Stimulated activated CD8-positive, alpha-beta memory T cell treated with anti-CD3 and anti-CD28 coated beads, Interleukin-15, amount 100 ng/mL, for 4 hours (primary cell): ENCODE measurements at regions not wholly inside any gene's neighbourhood (a gene's known extent, or its start where the extent isn't known, plus 50 kb on each side); places are given as distances from the start of the nearest gene placed in this dataset.
"Not testable (repeated sequence)": the region's sequence is repeated elsewhere in the genome, so short reads cannot be mapped to it uniquely, and the experiment has no call there.

ENCODE experiments used
- DNase-seq, 2 donors: peaks; one replicate each; pipeline ENCODE4 v3.0.0-alpha.2; 2020; ENCODE audit warnings: low read depth in 2 of 2

DNA sequence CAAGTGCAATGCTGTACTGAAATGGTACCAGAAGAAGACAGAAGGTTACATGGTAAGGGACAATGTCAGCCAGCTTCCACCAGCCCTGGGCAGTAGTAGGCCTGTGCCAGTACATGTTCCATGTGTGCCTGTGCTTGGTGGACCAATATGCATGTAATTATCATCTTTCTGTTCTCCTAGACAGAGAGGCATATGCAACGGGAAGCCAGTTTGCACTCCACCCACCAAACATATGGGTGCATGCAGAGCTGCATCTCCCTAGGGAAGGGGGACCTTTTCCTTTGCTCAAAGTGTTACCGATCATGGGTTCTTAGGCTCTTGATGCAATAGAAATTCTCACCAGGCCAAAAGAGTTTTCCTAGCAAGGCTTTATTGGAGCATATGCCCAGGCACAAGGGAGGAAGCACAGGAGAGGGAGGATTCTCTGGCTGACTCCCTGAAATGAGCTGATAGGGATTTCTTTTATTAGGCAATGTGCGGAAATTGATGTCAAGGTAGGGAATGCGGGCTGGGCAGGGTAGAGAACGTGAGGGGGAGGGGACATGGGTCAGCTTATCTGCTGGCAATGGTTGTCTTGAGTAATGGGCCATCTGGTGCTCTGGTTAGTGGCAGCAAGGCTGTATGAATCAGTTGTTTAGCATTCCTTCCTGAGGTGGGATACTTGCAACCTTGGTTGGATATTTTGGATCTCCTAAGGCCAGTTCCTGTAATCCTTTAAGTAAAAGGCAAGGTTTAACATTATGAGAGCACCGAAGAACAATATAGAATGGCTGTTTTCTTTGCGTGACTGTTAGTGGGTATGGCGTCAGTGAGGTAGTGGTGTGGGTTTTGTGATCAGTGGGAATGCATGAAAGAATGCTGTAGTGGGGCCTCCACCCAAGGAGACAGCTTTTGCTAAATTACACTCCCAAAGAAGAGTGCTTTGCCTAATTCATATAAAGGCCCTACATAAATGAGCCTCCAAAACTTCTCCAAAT, 102.5 kb downstream of the CDRT15L2 start:
- not testable (repeated sequence) for DNase-seq

DNA sequence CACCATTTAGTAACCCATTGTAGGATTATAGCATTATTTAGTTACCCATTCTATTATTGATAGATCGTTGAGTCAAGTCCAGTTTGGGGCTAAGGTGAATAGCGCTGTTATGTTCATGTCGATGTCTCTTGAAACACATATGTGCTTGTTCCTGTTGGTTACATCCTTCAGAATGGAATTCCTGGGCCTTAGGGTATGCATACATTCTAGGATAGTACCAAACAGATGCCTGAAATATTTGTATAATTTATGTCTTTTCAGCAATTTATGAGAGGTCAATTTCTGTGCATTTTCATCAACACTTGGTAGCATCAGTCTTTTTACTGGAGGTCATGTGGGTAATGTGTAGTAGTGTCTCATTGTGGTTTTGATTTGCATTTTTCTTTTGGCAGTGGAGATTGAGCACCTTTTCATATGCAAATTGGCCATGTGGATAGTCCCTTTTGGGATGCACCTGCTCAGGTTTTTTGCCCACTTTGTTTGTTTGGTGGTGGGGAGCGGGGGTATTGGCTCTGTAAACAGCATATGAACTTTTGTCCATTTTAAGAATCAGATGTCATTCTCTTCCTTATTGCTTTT, 104.2 kb downstream of the CDRT15L2 start:
- not testable (repeated sequence) for DNase-seq

DNA sequence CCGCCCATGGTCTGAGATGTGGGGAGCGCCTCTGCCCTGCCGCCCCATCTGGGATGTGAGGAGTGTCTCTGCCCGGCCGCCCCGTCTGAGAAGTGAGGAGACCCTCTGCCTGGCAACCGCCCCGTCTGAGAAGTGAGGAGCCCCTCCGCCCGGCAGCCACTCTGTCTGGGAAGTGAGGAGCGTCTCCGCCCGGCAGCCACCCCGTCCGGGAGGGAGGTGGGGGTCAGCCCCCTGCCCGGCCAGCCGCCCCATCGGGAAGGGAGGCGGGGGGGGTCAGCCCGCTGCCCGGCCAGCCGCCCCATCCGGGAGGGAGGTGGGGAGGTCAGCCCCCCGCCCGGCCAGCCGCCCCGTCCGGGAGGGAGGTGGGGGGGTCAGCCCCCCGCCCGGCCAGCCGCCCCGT, 105.5 kb downstream of the CDRT15L2 start:
- DNase-seq, result not testable (repeated sequence)

DNA sequence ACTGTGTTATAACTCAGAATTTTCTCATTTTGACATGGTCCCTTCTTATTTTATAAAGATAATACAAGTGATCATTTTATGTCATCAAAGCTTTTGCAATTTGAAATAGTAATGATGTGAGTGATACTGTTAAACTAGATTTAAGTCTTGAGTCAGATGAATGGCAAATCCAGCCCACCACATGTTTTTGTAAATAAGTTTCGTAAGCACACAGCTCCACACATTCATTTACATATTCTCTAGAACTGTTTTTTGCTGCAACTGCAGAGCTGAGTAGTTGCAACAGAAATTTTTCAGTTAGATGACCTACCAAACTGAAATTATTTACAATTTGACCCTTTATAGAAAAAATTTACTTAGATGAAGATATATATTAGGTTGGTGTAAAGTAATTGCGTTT, 108.1 kb downstream of the CDRT15L2 start:
- DNase-seq, result not testable (repeated sequence)

DNA sequence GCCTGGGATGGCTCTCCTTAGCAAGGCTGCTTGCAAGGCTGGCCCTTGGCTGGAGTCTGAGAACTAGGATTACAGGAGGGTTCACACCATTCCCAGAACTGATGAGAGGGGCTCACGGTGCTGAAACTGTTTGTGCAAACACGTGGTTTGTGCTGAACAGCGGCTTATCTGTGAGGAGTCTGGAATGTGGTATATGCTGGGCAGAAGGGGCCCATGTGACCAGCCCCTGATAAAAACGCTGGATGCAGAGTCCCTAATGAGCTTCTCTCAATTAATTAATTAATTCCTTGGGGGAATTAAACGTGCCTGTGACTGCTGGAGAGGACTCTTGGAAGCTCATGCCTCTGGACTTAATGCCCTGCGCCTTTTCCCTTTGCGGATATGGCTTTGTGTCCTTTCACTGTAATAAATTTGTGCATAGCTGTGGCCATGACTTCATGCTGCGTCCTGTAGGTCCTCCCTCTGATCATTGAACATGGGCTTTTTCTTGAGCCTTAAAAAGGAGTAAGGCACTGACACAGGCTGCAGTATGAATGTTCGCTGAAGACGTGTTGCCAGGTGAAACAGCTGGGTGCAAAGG, 109.7 kb downstream of the CDRT15L2 start:
- DNase-seq, result not testable (repeated sequence)

DNA sequence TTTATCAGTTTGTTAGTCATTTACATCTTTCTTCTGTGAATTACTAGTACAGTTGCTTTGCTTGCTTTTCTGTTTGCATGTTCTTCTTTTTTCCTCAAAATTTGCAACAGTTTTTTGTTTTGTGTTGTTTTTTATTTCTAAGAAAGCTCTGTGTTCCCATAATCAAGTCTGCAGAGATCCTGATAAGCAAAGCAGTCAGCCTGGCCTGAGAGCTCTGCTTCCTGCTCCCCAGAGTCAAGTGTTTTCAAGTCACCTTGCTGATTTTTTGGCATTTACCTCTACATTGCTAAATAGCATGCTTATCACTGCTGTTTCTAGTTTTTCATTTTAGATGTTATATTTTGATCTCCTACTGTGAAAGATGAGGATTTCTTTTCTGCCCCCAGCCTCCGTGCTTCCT, 113.2 kb downstream of the CDRT15L2 start:
- not testable (repeated sequence) for DNase-seq

DNA sequence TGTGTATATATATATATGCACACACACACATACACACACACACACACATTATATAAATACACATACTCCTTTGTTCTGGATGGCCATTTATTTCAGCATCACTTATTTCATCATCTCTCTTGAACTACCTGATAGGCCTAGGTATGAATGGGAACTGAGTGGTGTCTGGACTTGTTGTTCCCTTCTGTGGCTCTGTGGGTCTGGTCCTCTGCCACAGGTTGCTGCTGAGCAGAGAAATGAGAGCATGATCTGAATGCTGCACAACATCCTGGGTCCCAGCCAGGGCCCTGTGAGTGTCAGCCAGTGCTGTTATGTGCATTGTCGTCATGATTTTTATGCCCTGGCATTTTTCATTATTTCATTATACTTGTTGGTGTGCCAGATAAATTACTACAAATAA, 116.3 kb downstream of the CDRT15L2 start:
- DNase-seq, result not testable (repeated sequence)

DNA sequence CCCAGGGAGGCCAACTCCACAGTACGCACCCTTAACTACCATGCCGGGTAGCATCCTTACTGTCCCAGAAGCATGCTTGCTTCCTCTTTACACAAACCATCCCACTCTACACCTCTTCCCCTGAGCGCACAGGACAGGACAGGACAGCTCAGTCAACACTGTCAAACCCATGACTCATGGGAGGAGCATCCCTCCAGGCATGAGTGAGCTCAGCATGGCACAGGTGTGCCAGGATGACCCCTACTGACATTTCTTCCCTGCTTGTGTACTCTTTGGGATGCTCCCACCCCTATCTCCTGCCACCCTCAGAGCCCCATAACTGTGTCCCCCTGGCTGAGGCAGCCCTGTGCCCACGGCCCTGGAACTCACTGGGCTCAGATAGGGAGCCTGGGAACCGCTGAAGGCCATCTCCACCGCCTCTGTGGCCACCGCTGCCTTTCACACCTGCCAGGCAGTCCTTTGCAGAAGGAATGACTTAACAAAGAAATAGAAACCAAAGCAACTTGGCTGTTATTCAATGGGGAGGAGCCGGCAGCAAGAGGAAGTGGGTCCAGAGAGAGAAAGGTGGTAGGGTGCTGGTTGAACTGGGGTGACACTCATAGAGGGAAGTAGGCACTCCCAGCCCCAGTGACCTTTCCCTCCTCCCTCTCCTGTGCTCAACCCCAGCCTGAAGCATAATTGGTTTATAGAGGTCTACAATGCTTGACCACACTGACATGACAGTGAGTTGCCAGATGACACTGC, 119.1 kb downstream of the CDRT15L2 start:
- not testable (repeated sequence) for DNase-seq

DNA sequence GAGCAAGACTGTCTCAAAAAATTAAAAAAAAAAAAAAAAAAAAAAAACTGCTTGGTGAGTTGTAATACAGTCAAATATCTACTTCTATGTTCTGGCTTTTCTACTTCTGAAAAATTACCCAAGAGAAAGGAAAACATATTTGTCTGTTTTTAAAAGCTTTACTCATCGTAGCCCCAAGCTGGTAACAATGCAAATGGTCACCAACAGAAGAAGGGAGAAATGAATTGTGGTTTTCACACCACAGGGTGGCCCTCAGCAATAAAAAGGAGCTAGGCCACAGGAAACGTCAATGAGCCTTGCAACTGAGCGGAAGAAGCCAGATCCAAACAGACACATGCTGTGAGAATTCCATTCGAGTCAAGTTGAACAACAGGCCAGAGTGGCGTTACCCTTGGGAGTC, 121.0 kb downstream of the CDRT15L2 start:
- DNase-seq, result not testable (repeated sequence)

DNA sequence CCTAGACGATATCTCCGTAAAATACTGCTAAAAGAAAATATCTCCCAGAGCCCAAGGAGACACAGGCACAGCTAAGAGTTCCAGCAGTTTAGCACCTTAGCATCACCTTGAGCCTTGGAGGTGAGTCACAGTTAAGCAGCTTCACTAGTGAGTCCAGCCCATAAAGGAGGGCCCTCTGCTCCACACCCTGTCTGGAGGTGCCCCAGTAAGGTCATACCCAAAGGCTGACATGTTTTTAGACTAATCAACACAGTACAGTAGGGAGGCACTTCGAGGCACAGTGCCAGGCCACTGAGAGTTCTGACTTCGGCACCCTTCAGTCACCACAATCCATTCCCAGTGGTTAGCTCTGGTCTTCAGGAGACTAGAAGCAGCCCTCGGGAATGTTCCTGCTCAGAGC, 121.8 kb downstream of the CDRT15L2 start:
- not testable (repeated sequence) for DNase-seq

DNA sequence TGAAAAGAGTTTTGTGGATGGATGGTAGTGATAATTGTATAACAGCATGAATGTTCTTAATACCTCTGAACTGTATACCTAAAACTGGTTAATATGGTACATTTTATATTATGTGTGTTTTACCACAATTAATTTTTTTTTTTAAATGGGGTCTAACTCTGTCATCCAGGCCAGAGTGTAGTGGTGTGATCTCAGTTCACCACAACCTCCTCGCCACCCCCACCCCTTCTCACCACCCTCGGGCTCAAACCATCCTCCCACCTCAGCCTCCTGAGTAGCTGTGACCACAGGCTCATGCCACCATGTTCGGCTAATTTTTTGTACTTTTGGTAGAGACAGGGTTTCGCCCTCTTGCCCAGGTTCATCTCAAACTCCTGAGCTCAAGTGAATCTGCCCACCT, 123.2 kb downstream of the CDRT15L2 start:
- DNase-seq, result no peak

DNA sequence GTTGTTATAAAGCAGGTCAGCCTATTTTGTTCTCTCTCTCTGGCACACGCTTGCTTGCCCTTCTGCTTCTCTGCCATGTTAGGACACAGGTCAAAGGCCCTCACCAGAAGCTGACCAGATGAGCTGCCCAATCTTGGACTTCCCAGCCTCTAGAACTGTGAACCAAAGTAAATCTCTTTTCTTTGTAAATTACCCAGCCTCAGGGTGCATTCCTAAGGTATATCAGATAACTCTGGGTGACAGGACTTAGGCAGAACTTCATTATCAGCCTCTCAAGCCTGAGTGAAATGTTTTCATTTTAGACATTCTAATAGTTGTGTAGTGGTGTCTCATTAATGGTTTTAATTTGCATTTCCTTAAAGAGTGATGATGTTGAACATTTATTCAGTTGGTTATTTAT, 124.3 kb downstream of the CDRT15L2 start:
- no peak for DNase-seq

DNA sequence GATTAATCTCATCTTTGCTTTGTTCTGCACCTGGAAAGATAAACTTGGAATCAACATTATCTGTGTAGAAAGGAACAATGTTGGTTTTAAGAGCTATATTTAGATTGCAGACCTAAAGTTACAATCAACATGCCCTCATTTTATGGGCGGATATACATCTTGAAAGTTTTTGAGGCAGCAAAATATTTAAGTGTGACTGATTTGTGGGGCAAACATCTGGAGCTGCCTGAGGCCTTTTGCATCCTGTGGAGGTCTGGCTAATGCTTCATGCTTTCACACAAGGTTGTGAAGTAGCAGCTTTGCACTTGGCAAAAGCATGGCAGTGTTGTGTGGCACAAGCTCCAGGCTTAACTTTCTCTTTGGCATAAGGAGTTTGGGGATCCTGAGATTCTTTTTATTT, 125.7 kb downstream of the CDRT15L2 start:
- DNase-seq, result not testable (repeated sequence)

DNA sequence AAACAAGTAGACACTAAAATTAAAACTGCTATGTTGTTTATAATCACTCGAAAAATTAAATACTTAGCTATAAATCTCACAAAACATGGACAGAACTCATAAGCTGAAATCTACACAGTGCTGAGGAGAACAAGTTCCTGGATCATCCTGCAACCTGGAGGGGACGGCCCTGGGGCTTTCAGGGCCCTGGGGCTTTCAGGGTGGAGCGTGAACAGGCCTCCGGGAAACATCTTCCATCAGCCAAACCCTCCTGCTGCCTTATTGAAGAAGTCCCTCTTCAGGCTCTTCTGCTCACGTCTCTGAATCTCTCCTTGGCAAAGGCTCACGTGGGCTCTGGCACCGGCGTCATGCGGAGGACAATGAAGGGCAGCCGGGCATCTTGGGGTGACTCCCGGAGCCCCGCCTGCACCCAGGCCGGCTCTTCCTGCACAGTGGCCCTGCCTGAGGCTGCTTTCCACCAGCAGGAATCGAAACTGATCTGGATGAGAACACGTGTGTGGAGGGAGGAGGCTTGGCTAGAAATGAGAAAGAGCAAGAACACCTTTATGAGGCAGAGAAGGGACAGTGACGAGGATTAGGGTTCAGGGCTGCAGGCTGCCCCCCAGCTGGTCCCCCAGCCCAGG, 127.3 kb downstream of the CDRT15L2 start:
- no peak for DNase-seq

DNA sequence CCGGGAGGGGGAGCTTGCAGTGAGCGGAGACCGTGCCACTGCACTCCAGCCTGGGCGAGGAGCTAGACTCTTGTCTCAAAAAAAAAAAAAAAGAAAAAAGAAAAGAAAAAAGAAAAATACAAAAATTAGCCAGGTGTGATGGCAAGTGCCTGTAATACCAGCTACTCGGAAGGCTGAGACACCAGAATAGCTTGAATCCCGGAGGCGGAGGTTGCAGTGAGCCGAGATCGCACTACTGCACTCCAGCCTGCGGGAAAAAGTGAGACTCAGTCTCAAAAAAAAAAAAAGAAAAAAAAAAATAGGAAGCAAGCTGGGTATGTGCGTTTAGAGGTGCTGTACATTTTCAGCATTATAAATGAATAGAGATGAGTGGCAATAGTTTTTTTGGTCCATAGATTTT, 129.3 kb downstream of the CDRT15L2 start:
- DNase-seq, result not testable (repeated sequence)

DNA sequence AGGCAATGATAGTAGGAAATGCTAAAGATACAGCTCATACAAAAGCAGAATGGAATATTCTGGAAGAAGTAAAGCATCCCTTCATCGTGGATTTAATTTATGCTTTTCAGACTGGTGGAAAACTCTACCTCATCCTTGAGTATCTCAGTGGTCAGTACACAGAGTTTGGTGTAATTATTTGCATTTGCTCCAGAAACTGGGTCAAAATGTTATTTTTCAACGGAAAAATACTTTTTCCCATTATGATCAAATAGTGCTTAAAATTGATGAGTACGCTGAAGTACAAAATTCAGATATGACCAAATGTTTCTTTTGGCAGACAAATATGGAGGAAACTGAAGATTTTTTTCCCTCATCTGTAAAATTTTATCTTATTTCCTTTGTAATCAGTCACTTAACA, 137.0 kb downstream of the CDRT15L2 start:
- DNase-seq, result not testable (repeated sequence)

DNA sequence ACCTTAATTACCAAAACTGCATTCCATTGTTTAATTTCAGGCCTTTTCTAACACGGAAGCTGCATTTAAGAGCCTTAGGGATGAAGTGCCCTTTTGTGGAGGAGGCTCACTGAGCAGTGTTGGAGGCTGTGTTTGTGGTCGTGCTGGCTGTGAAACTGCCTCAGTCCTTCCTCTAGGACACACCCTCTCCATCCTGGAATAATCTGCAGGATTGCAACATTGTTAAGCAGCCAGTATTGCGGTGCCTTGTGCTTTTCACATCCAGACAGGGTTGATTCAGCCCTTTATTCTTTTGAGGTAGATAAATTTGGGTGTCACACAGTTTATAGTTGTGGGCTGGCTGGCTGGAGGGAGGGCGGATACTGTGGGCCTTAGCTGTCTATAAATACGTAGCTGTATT, 141.6 kb downstream of the CDRT15L2 start:
- DNase-seq, result no peak

DNA sequence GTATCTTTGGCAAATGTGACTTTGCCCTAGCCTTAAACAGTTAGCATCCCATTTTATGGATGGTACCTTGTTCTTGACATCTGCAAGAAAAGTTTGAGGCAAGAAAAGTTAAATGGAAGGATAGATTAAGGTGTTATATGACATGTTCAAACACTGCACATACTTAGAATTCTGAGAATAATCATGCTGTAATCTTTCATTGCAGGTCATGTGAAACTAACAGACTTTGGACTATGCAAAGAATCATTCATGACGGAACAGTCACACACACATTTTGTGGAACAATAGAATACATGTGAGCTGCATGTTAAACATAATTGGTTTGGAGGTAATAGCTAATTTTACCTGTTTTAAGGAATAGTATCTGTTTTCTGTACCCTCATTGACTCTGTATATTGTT, 144.9 kb downstream of the CDRT15L2 start:
- not testable (repeated sequence) for DNase-seq

DNA sequence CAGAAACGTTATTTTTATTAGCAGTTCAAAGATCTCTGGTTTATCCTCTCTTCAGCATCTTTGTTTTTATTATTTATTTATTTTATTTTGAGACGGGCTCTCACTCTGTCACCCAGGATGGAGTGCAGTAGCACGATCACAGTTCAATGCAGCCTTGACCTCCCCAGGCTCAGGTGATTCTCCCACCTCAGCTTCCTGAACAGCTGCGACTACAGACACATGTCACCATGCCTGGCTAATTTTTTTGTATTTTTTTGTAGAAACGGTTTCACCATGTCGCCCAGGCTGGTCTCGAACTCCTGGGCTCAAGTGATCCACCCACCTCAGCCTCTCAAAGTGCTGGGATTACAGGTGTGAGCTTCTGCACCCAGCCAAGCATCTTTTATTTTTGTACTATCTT, 147.7 kb downstream of the CDRT15L2 start:
- DNase-seq, result not testable (repeated sequence)

DNA sequence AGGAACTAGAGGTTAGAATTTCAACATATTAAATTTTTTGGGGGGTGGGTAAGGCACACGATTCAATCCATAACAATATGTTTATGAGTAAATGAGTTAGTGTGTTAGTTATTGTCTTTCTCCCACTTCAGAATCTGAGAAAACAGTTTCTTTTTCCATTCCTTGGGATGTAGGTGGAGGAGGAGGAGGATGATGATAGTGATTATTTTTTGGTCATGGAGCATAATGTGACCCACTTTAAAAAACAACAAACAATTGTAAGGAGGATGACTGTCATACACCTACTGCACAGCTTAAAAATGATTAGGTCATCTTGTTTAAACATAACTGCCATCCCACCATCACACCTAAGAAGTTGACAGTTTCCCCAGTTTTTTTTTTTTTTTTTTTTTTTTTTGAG, 148.7 kb downstream of the CDRT15L2 start:
- no peak for DNase-seq

DNA sequence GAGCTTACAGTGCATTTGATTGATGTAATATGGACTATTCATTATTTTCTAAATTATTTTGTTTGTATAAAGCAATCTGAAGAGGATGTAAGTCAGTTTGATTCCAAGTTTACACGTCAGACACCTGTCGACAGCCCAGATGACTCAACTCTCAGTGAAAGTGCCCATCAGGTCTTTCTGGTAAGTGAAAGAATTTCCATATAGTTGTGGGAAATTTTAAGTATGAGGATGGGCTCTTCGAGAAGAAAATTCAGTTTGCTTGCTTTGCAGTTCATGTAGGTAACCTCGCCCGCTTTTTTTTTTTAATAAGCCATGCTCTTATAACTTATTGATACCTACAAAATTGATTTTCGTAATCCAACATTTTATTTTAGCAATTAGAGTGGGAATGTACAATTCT, 151.6 kb downstream of the CDRT15L2 start:
- not testable (repeated sequence) for DNase-seq
